VCaP (cell line): ENCODE measurements at regions not wholly inside any gene's neighbourhood (a gene's known extent, or its start where the extent isn't known, plus 50 kb on each side); places are given as distances from the start of the nearest gene placed in this dataset.

Experiments
- H3K27ac ChIP-seq: fragments of 450-650 bp; 2 replicates; pipeline ENCODE4 v1.5.1; 2017
- TF ChIP-seq, protein P1 (sequence below): fragments of 450-650 bp; conservative IDR thresholded peaks from 2 replicates; pipeline ENCODE4 v1.5.1; 2017; ENCODE audit warnings: mild to moderate bottlenecking, moderate library complexity

DNA sequence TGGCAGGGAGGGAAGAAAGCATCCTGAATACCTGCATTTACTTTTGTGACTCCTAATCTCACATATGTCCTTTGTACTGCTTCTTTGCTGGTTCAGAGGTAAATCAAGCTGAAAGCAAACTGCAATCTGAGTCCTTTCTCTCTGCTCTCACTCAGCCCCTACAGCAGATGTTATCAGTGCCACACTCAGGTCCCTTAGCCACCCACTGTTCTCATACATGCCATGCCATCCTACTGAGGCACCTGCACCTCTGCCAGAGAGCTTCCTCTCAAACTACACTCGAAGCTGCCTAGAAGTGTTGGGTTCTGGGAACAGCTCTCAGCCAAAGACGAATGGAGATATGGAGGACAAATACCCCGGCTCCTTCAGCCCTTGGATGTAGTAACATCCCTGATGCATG, 244.5 kb downstream of the TXNL1 start:
- no peak overlapping the region for H3K27ac ChIP-seq
- TF ChIP-seq, protein P1, sequence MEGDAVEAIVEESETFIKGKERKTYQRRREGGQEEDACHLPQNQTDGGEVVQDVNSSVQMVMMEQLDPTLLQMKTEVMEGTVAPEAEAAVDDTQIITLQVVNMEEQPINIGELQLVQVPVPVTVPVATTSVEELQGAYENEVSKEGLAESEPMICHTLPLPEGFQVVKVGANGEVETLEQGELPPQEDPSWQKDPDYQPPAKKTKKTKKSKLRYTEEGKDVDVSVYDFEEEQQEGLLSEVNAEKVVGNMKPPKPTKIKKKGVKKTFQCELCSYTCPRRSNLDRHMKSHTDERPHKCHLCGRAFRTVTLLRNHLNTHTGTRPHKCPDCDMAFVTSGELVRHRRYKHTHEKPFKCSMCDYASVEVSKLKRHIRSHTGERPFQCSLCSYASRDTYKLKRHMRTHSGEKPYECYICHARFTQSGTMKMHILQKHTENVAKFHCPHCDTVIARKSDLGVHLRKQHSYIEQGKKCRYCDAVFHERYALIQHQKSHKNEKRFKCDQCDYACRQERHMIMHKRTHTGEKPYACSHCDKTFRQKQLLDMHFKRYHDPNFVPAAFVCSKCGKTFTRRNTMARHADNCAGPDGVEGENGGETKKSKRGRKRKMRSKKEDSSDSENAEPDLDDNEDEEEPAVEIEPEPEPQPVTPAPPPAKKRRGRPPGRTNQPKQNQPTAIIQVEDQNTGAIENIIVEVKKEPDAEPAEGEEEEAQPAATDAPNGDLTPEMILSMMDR = no peak

DNA sequence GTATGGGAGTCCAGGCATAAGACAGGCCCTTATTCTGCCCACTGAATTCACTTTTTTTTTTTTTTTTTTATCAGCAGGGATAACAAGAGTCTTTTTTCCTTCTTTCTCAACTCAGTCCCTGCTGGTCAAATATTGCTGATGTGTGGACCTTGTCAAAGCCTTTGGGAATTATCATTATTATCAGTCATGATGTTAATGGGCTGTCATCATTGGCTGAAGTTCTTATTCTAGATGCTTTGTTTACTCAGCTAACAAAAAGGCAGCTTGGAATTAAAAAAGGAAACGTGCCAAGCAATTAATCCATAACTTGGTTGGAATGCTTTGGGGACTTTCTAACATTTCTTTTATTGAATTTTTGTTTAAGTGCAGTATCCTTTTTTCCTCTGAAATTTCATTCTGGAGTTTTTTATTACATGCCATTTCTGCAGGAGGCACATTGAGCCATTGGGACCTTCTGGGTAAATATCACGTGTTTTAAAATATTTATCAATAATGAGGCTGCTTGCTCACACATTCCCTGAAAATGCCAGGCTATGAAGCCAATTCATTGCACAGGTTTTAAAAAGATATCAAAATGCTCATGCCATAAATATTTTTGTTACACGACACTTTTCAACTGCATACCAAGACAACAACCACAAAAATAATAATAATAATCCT, 246.3 kb downstream of the TXNL1 start:
- TF ChIP-seq, protein P1 = no peak
- H3K27ac ChIP-seq = no peak overlapping the region

DNA sequence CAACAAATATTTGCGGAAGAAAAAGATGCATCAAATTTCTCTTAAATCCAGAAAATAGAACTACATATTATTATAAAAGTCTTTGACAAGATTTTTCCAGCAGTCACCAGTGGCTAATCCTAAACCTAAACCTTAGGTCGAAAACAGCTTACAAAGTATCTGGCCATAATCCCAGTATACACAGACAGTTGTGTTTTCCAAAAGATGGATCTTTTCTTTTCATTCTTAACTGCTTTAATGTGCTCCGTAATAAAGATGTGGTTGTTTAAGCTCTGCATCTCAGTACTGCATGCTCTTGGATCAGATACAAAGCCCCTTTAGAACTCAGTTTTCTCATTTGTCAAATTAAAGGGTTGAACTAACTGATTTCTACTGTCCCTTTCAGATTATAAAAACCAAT, 247.8 kb downstream of the TXNL1 start:
- TF ChIP-seq, protein P1 = no peak
- no peak overlapping the region for H3K27ac ChIP-seq

DNA sequence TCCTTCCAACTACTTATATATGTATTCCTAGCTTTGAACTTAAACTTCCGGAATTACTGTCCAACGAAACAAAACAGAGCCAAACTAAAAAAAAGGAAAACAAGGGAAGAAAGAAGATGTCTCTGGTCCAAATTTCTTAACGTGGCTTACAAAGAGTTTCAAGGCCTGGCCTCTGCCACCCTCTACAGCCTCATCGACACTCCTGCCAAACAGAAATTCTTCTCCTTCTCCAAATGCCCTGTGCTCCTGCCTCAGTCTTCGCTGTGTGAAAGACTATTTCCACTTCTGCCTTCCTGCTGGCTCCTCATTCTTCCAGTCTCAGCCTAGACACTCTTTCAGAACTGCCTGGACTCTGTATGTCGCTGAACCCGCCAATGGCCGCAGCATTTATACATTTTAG, 249.2 kb downstream of the TXNL1 start:
- H3K27ac ChIP-seq = no peak overlapping the region
- TF ChIP-seq, protein P1 = no peak

DNA sequence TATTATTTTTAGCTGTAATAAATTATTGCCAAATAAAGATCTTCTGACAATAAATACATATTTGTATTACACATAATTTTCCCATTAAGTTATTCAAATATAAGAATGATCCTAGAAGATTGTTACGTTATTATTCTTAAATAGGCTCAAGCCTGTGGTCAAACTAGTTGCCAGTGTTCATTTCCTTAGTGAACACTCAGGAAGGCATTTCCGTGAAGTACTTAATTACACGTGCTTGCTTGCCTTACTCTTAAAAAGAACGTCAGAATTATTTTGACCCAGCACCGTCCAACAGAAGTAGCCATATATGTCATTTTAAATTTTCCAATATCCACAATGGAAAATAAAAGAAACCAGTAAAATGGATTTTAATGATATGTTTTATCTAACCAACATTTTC, 249.8 kb downstream of the TXNL1 start:
- no peak overlapping the region for H3K27ac ChIP-seq
- TF ChIP-seq, protein P1 = no peak

DNA sequence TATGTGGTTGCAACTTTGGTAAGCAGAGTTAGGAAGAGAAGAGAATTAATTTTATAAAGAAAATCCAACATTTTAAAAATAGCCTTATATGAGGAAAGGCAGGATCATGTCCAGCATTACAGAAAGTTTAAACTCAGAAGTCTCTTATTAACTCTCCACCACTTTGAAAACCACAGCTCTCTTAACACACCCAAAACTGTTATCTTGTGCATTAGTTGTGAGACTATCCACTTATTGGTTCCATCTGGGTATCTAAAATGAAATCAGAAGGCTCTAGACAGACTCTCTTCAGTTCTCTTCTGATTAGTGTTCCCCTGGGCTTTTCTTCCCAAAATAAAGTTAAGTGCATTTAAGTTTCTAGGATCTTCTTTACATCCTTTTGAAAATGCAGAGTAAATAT, 251.5 kb downstream of the TXNL1 start:
- TF ChIP-seq, protein P1 = no peak
- H3K27ac ChIP-seq = no peak overlapping the region

DNA sequence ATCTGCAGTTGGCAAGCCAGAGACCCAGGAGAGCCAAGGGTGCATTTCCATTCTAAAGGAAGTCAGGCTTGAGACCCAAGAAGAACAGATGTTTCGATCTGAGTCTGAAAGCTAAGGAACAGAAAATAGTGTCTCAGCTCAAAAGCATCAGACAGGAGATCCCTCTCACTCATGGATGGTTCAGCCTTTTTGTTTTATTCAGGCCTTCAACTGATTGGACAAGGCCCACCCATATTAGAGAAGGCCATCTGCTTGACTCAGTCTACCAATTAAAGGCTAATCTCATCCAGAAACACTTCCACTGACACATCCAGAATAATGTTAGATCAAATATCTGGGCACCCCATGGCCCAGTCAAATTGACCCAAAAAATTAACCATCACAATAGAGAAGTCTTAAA, 255.0 kb downstream of the TXNL1 start:
- TF ChIP-seq, protein P1 = no peak
- no peak overlapping the region for H3K27ac ChIP-seq
